Hindlimb muscle (tissue), 1 donor: ENCODE measurements at regions not wholly inside any gene's neighbourhood (a gene's known extent, or its start where the extent isn't known, plus 50 kb on each side); places are given as distances from the start of the nearest gene placed in this dataset.

ENCODE experiments used
- DNase-seq: peaks from one replicate; pipeline ENCODE4 v3.0.0-alpha.2; 2013

GRCh38 chr1:170271430-170272161, 125.8 kb downstream of the NTMT2 start:
- no peak for DNase-seq

DNA sequence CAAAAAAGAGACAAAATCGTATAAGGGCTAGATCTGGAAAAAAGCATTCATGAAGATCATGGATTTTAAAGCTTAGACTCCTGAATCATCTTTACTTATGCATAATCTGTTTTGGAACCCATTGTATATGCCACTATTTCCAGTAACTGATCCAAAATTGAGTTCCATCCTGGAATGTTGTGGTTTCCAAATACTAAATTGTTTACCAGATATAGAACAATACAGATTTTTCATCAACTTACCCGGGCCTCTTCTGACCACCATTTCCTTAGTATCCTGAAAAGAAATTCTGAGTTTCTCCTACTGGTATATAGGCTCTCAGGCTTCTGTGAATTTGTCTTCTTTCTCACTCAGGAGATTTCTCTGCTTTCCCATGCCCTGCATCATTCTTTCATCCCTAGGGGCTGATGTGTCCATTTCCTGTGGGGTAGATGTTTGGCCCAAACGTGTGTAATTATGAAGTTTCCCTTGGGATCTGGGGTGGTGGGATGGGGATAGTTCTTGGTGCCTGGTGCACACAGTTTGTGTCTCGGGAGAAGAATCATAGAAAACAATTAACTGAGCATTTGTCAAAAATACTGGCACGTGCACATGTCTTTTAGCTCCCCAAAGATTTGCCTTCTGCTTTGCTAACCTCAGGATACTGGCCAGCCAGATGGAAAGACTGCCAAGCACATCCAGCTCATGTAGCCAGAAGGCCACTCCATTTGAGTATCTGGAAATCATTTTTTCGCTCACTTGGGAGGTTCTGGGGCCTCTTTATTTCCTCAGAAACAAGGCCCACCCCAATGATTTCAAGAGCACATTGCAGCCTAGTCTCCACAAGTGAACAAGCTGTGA, 127.8 kb downstream of the NTMT2 start:
- peak; percentile 69 for DNase-seq

- DNase-seq = no peak
These were observed 128.4 kb downstream of the NTMT2 start for GRCh38 chr1:170274131-170274501.

- DNase-seq = no peak
These were observed 132.2 kb downstream of the NTMT2 start for GRCh38 chr1:170277985-170278384.

- DNase-seq = no peak
These were observed 138.3 kb downstream of the NTMT2 start for GRCh38 chr1:170284016-170284415.

DNA sequence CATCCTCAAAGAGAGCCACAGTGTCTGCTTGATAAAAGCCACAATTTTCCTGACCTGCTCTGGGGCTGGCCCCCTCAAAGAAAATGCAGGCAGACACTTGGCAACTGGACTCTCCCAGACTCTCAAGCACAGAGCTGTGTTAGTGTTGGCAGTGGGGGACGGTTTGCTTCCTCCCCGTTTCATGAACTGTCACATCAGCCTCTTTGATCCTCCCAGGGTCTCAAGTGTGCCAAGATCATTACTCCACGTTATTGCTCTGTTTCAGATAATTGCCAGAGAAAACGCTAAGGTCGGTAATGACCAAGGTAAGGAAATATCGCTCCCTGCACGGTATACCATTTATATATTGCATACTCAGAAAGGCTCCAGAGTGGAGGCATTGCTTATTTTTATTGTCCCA, 138.8 kb downstream of the NTMT2 start:
- peak; percentile 28 for DNase-seq

DNA sequence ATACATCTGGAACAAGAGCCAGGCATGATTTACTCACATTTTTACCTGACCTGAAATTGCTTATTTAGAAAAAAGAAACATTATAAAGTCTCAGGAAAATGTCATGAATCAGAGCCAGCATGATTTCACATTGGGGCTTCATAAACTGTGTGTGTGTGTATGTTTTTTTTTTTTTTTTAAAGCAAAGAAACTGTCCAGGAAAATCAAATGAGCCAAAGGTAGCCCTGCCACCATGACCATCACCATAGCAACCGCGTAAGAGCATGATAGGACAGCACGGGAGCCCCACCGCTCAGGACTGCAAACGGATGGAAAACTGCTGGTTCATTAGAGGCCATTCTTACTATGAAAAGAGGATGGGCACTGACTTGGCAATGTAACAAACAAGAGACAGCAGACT, 139.2 kb downstream of the NTMT2 start:
- peak; percentile 41 for DNase-seq

DNA sequence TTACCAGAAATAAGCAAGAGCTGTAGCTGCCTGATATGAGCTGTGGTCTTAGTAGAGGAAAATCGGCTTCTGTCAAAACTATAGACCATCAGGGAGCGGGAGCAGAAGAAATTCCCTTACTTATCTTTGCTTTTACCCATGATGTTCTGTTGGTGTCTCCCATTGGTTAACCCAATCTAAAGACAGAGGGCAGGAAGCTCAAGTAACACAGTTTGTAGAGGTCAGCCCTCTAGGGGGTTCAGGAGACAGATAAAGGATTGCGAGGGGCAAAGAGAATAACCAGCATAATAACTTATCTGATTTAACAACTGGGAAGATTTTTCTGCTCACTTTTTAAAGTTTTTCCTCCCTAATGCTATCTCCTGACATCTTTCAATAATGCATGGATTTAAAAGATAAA, 142.4 kb downstream of the NTMT2 start:
- DNase-seq = no peak

DNA sequence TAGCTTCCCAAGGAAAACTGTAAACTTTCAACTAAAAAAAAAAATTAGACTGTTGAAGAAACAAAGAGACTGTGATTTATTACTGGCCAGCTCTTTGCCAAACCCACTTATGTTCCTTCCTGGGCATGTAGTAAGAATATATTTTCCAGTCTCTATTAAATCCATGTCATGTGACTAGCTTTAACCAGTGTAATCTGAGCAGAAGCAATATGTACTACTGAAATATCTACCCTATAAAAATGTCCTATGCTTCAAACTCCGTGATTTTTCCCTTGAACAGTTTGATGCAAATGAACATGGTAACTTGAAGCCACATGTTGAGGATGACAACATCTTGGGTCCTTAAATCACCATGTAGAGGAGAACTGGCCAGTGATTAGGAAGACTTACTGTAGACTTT, 144.5 kb downstream of the NTMT2 start:
- DNase-seq = no peak

DNA sequence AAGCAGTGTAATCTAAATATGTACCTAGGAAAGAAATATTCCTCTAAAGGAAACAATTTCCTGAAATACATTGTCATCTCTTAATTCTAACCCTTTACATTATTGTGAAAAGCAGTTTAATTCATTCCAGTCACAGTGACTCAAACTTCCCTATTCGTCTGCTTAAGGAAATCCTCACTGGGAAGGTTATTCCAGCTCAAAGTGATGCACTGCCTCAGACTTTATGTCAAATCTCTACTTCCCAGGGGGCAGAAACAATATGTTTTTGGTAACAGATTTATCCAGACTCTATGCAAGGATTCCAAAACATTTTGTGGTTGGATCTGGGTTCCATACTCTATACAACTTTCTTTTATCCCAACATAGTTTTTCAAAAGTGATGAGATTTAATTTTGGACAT, 145.2 kb downstream of the NTMT2 start:
- DNase-seq = peak; percentile 45

GRCh38 chr1:170291516-170291915, 145.8 kb downstream of the NTMT2 start:
- DNase-seq = no peak

DNA sequence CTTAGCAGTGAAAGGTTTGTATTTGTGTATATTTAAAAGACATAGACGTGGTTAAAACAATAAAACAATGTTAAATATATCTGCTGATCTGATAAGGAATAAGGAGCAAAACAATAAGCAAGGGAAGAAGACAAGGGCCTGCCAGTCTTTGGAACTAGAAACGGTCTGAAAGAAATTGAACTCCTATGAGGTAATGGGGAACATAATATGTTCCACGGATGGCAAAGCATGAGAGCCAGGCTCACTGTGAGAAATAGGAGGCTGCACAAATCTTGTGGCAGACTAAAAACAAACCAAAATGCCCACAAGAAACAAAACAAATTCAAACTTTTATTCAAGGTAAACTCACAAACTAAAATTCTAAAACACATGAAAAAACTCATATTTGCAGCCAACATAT, 150.5 kb downstream of the NTMT2 start:
- DNase-seq = no peak

GRCh38 chr1:170296642-170297041, 150.9 kb downstream of the NTMT2 start:
- DNase-seq = no peak

DNA sequence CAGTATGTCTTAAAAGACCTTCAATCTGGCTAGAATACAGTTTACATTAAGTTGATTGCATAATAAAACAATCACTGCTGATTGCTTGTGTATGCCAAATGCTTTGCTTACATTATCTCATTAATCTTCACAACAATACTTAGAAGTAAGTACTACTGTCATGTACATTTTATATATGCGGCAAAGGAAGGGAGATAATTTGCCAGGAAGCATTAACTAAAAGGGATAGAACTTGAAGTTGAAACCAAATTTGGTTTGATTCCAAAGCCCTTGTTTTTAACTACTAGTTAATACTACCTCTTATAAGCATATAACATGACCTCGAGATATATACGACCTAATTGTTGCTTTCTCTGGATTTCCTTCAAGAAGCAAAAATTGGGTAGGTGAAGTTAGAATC, 155.8 kb downstream of the NTMT2 start:
- DNase-seq = no peak

DNA sequence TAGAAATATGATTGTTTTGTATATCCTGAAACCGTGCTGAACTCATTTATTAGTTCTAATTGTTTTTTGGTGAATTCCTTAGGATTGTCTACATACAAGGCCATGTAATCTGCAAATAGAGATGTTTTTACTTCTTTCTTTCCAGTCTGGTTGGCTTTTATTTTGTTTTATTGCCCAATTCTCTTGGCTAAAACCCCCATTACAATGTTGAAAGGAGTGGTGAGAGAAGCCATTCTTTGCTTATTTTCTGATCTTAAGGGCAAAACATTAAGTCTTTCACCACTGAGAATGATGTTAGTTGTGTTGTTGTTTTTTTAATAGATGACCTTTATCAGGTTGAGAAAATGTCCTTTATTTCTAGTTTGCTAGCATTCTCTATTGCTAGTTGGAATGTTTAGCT, 157.3 kb downstream of the NTMT2 start:
- no peak for DNase-seq

DNA sequence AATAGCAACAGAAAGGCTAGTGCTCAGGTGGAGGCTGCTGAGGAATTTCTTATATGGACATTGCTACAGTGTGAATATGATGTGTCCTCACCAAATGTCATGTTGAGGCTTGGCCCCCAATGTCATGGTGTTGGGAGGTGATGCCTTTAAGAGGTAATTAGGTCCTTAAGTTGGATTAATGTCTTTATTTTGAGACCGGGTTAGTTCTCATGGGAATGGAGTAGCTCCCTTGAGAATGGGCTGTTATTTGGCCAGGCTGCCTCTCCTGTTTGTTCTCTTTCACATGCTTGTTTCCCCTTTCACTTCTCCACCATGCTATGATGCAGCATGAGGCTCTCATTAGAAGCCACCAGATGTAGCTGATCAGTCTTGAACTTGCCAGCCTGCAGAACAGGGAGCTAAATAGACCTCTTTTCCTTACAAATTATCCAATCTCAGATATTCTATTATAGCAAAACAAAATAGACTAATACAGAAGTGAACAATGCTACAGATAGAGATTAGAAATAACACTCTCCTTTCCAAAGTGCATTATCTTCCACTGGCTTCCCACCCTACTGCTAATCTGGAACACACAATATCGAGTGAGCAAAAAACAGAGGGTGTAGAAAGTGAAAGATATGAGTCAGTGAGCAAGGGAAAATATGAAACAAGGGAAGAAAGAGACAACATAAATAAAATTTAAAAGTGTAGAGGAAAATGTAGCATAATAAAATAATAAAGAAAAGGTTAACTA, 160.2 kb downstream of the NTMT2 start:
- DNase-seq = no peak

DNA sequence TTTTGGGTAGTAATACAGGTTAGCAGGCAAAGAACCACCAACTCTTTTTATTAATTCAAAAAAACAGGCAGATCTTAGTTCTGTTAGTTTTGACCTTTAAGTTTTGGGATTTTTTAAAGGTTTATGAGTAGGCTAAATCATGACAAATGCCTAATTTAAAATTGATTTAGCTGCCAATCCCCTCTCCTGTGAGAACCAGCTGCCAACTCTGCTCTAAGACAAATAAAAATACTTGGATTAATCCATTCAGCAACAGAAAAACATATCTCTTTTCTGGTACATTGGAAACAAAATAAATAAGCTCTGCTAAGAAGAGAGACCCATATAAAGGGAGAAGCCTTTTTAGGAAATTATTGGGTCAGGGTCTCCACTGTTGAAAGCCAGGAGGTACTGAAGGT, 160.8 kb downstream of the NTMT2 start:
- DNase-seq = no peak

GRCh38 chr1:170306948-170307347, 161.2 kb downstream of the NTMT2 start:
- DNase-seq = no peak

DNA sequence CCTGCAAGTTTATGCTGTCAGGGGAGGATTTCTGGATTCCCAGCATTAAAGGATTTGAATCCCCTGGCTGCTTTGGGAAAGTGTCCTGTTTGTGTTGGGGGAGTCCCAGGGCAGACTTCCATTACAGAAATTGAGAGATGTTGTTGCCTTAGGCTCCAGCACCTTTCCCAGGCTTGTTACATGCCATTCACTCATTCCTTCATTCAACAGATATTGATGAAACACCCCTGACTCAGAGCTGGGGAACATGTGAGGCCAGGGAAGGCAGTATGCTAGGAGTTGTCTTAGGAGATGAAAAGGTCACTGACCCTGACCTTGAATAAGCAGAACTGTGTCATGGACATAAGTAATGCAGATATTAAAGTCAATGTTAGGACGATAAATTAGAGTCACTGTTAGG, 161.7 kb downstream of the NTMT2 start:
- DNase-seq = no peak

- DNase-seq = peak; percentile 40
These were observed 163.7 kb downstream of the NTMT2 start for GRCh38 chr1:170309389-170310013.

- no peak for DNase-seq
These were observed 164.3 kb downstream of the NTMT2 start for GRCh38 chr1:170310014-170310405.

DNA sequence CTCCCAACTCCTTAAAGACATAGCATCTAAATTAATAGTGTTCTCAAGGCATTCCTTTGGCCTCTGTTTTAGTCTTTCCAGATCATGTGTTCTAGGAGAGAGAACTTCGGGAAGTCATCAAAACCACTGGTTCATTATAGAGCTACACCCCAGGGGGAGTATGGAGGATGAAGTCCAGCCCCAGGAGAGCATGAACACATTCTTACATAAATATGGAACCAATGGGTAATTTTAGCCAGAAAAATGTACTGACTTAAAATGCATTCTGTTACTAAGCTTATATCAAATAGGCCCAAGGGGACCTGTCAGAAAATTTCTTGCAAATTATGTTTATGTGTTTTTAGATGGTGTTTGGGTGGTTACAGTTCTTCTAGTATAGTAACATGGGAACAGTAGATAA, 165.2 kb downstream of the NTMT2 start:
- no peak for DNase-seq

DNA sequence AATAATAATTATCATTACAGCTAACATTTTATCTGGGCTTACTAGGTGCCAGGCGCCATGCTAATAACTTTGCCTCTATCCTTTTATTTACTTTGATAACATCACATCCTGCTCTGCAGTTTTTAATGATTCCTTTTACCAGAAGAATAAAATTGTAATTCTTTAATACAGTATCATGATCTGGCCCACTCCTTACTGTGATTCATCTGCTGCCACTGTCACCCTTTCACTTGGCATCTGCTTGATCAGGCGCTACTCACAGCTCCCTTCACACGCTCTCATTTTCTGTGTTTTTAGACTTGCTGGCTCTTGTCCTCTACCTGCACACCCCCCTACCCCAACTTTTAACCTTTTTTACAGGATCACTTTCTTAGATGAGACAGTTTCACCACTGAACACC, 167.5 kb downstream of the NTMT2 start:
- DNase-seq = no peak
